ENCODE measurements at regions not wholly inside any gene's neighbourhood (a gene's known extent, or its start where the extent isn't known, plus 50 kb on each side); places are given as distances from the start of the nearest gene placed in this dataset.

- Histone ChIP-seq H2AK5ac (ENCODE audit: low read depth, low read length) (no peak overlapping the region), H3K4me2 (ENCODE audit: low read depth, low read length) (no peak overlapping the region), H3K9me3 (ENCODE audit: control insufficient read depth, insufficient read depth, low read length) (peaks cover 11% of the 10 kb centered on the region; the same call in 1 of the 2 replicates), H3K27ac (ENCODE audit: insufficient read depth, low read length) (no peak overlapping the region), H2BK20ac (ENCODE audit: low read depth, low read length) (no peak overlapping the region), H2BK120ac (ENCODE audit: low read depth, low read length) (no peak overlapping the region), H2AK9ac (replicated peaks; ENCODE audit: low read depth, low read length, poor library complexity) (no peak overlapping the region), H3K27me3 (ENCODE audit: control insufficient read depth, insufficient read depth, low read length) (no peaks in the 10 kb centered on the region), H3K9ac (ENCODE audit: low read depth, low read length) (no peak overlapping the region), H2AFZ (replicated peaks; ENCODE audit: low read length, poor library complexity) (no peak overlapping the region), H2BK15ac (ENCODE audit: low read depth, low read length) (no peak overlapping the region), H3K18ac (ENCODE audit: low read depth, low read length) (no peak overlapping the region), H3K4ac (ENCODE audit: low read depth, low read length) (no peak overlapping the region), H3K36me3 (ENCODE audit: control insufficient read depth, insufficient read depth, low read length) (no peaks in the 10 kb centered on the region), H4K91ac (ENCODE audit: insufficient read depth, low read depth, low read length) (no peak overlapping the region), H2BK5ac (ENCODE audit: low read depth, low read length, poor library complexity, severe bottlenecking) (no peak overlapping the region), H4K5ac (ENCODE audit: low read depth, low read length) (no peak overlapping the region), H3K14ac (replicated peaks; ENCODE audit: low read depth, low read length) (no peak overlapping the region), H3K79me1 (ENCODE audit: low read depth in 1 of 2, low read length in 2 of 2) (no peaks in the 10 kb centered on the region), H4K8ac (ENCODE audit: low read depth in 2 of 2, low read length in 2 of 2) (no peak overlapping the region), H3K23ac (ENCODE audit: low read depth, low read length) (no peak overlapping the region), H3K56ac (ENCODE audit: extremely low read depth, insufficient read depth, low read length) (no peak overlapping the region), H3K4me1 (ENCODE audit: control insufficient read depth, insufficient read depth, low read length) (no peaks in the 10 kb centered on the region), H3K9me1 (ENCODE audit: insufficient read depth, low read length) (no peaks in the 10 kb centered on the region), H4K20me1 (ENCODE audit: insufficient read depth, low read length) (no peaks in the 10 kb centered on the region), H3K4me3 (ENCODE audit: insufficient read depth, low read depth, low read length) (no peak overlapping the region)
- dilution Hi-C loops (cut with HindIII; ENCODE audit: low sequenced_read_pairs, unreplicated experiment), result no loop called here
- DNase-seq (no peak), ATAC-seq (ENCODE audit: low read depth) (no peak)
- intact Hi-C loops (cut with micrococcal nuclease), result no loop called here
- in situ Hi-C loops (cut with MboI; ENCODE audit: low sequenced_read_pairs), result no loop called here
- WGBS, 2 experiments (ENCODE audit: extremely low coverage in 2 of 2, insufficient read length in 1 of 2), result no CpG with 5 or more reads among the region's 7 CpGs
- TF ChIP-seq MAFK (IDR thresholded peaks at IDR 0.05; ENCODE audit: low read depth, low read length) (no peak), POLR2A (IDR thresholded peaks at IDR 0.05; ENCODE audit: low read depth, low read length) (no peak)
- TF ChIP-seq, protein P1, sequence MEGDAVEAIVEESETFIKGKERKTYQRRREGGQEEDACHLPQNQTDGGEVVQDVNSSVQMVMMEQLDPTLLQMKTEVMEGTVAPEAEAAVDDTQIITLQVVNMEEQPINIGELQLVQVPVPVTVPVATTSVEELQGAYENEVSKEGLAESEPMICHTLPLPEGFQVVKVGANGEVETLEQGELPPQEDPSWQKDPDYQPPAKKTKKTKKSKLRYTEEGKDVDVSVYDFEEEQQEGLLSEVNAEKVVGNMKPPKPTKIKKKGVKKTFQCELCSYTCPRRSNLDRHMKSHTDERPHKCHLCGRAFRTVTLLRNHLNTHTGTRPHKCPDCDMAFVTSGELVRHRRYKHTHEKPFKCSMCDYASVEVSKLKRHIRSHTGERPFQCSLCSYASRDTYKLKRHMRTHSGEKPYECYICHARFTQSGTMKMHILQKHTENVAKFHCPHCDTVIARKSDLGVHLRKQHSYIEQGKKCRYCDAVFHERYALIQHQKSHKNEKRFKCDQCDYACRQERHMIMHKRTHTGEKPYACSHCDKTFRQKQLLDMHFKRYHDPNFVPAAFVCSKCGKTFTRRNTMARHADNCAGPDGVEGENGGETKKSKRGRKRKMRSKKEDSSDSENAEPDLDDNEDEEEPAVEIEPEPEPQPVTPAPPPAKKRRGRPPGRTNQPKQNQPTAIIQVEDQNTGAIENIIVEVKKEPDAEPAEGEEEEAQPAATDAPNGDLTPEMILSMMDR (conservative IDR thresholded peaks at IDR 0.05; ENCODE audit: low read depth, low read length), result no peak
- TF ChIP-seq, protein P2, sequence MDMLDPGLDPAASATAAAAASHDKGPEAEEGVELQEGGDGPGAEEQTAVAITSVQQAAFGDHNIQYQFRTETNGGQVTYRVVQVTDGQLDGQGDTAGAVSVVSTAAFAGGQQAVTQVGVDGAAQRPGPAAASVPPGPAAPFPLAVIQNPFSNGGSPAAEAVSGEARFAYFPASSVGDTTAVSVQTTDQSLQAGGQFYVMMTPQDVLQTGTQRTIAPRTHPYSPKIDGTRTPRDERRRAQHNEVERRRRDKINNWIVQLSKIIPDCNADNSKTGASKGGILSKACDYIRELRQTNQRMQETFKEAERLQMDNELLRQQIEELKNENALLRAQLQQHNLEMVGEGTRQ (IDR thresholded peaks at IDR 0.05; ENCODE audit: low read depth, low read length), result no peak
- ChIA-PET CTCF (no interaction called here), POLR2A (ENCODE audit: unreplicated experiment) (no interaction called here)
- no TSS peak for BruUV-seq (replicated peaks)
Measured at GRCh38 chr16:6096931-6097670, 999.5 kb upstream of the EEF2KMT start.
